H1 (cell line): ENCODE measurements at regions not wholly inside any gene's neighbourhood (a gene's known extent, or its start where the extent isn't known, plus 50 kb on each side); places are given as distances from the start of the nearest gene placed in this dataset.
A peak's percentile ranks its signal among the peaks of the same experiment; 100 is the strongest.

Source experiments
- CTCF ChIA-PET: fragments of 300-600 bp; sonication (Branson Sonifier 250); formaldehyde crosslinking; loops from one replicate; lab custom pipeline; 2021; ENCODE audit not compliant: partially characterized antibody; lab: Charles Lee
- POLR2A ChIA-PET: fragments of 300-600 bp; sonication (Branson Sonifier 250); formaldehyde crosslinking; loops from one replicate; lab custom pipeline; 2021; ENCODE audit warnings: inconsistent platforms; ENCODE audit not compliant: partially characterized antibody; lab: Charles Lee
- DNase-seq, 2 experiments: peaks; one replicate each; pipeline versions ENCODE4 v3.0.0 to v3.0.0-alpha.2; 2010 to 2022; ENCODE audit warnings: low spot score in 2 of 2, low read depth in 1 of 2, mixed read lengths in 1 of 2
- FAIRE-seq: peaks from 2 replicates; lab custom pipeline; 2011; peaks lifted over from hg19 to GRCh38; lab: Jason Lieb, UNC
- H2AFZ ChIP-seq: 2 replicates; pipeline ENCODE4 v1.8.1; 2012; ENCODE audit warnings: low read length, inconsistent platforms
- H2AK5ac ChIP-seq: 2 replicates; pipeline ENCODE4 v1.6.1; 2013; ENCODE audit warnings: low read depth, low read length
- H2BK120ac ChIP-seq: replicated peaks from 2 replicates; pipeline ENCODE3; 2013; ENCODE audit warnings: low read depth, low read length, inconsistent platforms
- H2BK12ac ChIP-seq: 2 replicates; pipeline ENCODE4 v1.6.1; 2013; ENCODE audit warnings: low read depth, low read length
- H2BK15ac ChIP-seq: 2 replicates; pipeline ENCODE4 v1.6.1; 2013; ENCODE audit warnings: low read length
- H2BK20ac ChIP-seq: 2 replicates; pipeline ENCODE4 v1.6.1; 2013; ENCODE audit warnings: low read length
- H2BK5ac ChIP-seq: 2 replicates; pipeline ENCODE4 v1.6.1; 2013; ENCODE audit warnings: low read depth, low read length
- H3K14ac ChIP-seq: 2 replicates; pipeline ENCODE4 v1.6.1; 2013; ENCODE audit warnings: inconsistent platforms; ENCODE audit not compliant: insufficient read length
- H3K18ac ChIP-seq: 2 replicates; pipeline ENCODE4 v1.6.1; 2013; ENCODE audit warnings: low read length; ENCODE audit errors: extremely low read depth
- H3K23ac ChIP-seq: 2 replicates; pipeline ENCODE4 v1.6.1; 2013; ENCODE audit warnings: inconsistent platforms; ENCODE audit not compliant: insufficient read length
- H3K23me2 ChIP-seq: 2 replicates; pipeline ENCODE4 v1.6.1; 2013; ENCODE audit warnings: low read depth, low read length
- H3K27ac ChIP-seq: 2 replicates; pipeline ENCODE4 v1.6.1; 2011; ENCODE audit warnings: low read depth, low read length, inconsistent platforms
- H3K27me3 ChIP-seq, 4 experiments: replicated peaks in 1 of 4; 1 replicate in 1 of 4; 2 replicates in 3 of 4; pipeline versions ENCODE4 v1.6.1 to v1.8.1; 2011 to 2013; ENCODE audit warnings: low read length in 3 of 4, mild to moderate bottlenecking in 3 of 4, inconsistent platforms in 2 of 4, mixed read lengths in 2 of 4, moderate library complexity in 1 of 4; ENCODE audit not compliant: control insufficient read depth in 3 of 4, insufficient read depth in 3 of 4; ENCODE audit errors: extremely low read depth in 1 of 4
- H3K36me3 ChIP-seq, 4 experiments: 2 replicates each; pipeline versions ENCODE4 v1.6.1 to v1.8.1; 2011 to 2013; ENCODE audit warnings: mild to moderate bottlenecking in 4 of 4, low read length in 3 of 4, moderate library complexity in 2 of 4, control low read depth in 1 of 4, inconsistent platforms in 1 of 4; ENCODE audit not compliant: insufficient read depth in 4 of 4, control insufficient read depth in 2 of 4
- H3K4ac ChIP-seq: replicated peaks from 2 replicates; pipeline ENCODE3; 2013; ENCODE audit warnings: low read length, low read depth, mixed read lengths, inconsistent platforms; ENCODE audit not compliant: insufficient read length
- H3K4me1 ChIP-seq, 4 experiments: replicated peaks in 1 of 4; 1 replicate in 1 of 4; 2 replicates in 3 of 4; pipeline versions ENCODE4 v1.6.1 to v1.8.1; 2011 to 2013; ENCODE audit warnings: low read length in 3 of 4, inconsistent platforms in 2 of 4, mixed read lengths in 1 of 4; ENCODE audit not compliant: insufficient read depth in 4 of 4, control insufficient read depth in 3 of 4
- H3K4me2 ChIP-seq, 2 experiments: 2 replicates each; pipeline versions ENCODE4 v1.6.1 to v1.8.1; 2011 to 2013; ENCODE audit warnings: low read depth in 2 of 2, low read length in 2 of 2, control low read depth in 1 of 2, inconsistent platforms in 1 of 2, mild to moderate bottlenecking in 1 of 2; ENCODE audit not compliant: insufficient read depth in 1 of 2
- H3K4me3 ChIP-seq, 4 experiments: fragments of 200-600, 300-600 bp in 1 of 4; sonication (generic), shearing (Covaris generic), sonication (Bioruptor Twin) in 1 of 4; 2 replicates each; pipeline versions ENCODE4 v1.5.1 to v1.8.1; 2011 to 2016; ENCODE audit warnings: low read length in 4 of 4, low read depth in 3 of 4, control low read depth in 2 of 4, inconsistent platforms in 2 of 4, mild to moderate bottlenecking in 2 of 4, mixed read lengths in 1 of 4, moderate library complexity in 1 of 4; ENCODE audit not compliant: insufficient read depth in 2 of 4; ENCODE audit errors: extremely low read depth in 1 of 4
- H3K56ac ChIP-seq: replicated peaks from 2 replicates; pipeline ENCODE3; 2013; ENCODE audit warnings: low read depth, mild to moderate bottlenecking, mixed read lengths, low read length, inconsistent platforms; ENCODE audit not compliant: insufficient read length
- H3K79me1 ChIP-seq: 2 replicates; pipeline ENCODE4 v1.6.1; 2013; ENCODE audit warnings: low read depth, low read length, control low read depth
- H3K79me2 ChIP-seq, 2 experiments: 2 replicates each; pipeline versions ENCODE4 v1.6.1 to v1.8.1; 2012 to 2013; ENCODE audit warnings: low read length in 2 of 2, mild to moderate bottlenecking in 2 of 2, inconsistent platforms in 1 of 2; ENCODE audit not compliant: insufficient read depth in 2 of 2, control insufficient read depth in 1 of 2
- H3K9ac ChIP-seq, 4 experiments: replicated peaks in 1 of 4; 1 replicate in 1 of 4; 2 replicates in 3 of 4; pipeline versions ENCODE4 v1.6.1 to v1.8.1; 2011 to 2013; ENCODE audit warnings: low read depth in 3 of 4, low read length in 3 of 4, control low read depth in 2 of 4, mild to moderate bottlenecking in 2 of 4, moderate library complexity in 2 of 4, inconsistent platforms in 1 of 4; ENCODE audit errors: extremely low read depth in 1 of 4
- H3K9me3 ChIP-seq, 2 experiments: 2 replicates each; pipeline versions ENCODE4 v1.6.1 to v1.8.1; 2012 to 2013; ENCODE audit warnings: mild to moderate bottlenecking in 2 of 2, moderate library complexity in 2 of 2, control low read depth in 1 of 2, inconsistent platforms in 1 of 2, low read depth in 1 of 2, low read length in 1 of 2, mixed read lengths in 1 of 2; ENCODE audit not compliant: insufficient read depth in 2 of 2
- H4K20me1 ChIP-seq, 2 experiments: replicated peaks in 1 of 2; 2 replicates each; pipeline versions ENCODE3 to v1.8.1; 2011 to 2013; ENCODE audit warnings: inconsistent platforms in 2 of 2, low read length in 2 of 2, mild to moderate bottlenecking in 1 of 2; ENCODE audit not compliant: insufficient read depth in 2 of 2, control insufficient read depth in 1 of 2
- H4K5ac ChIP-seq: 2 replicates; pipeline ENCODE4 v1.6.1; 2013; ENCODE audit warnings: low read length, low read depth, mixed read lengths, inconsistent platforms; ENCODE audit not compliant: insufficient read length
- H4K8ac ChIP-seq: 2 replicates; pipeline ENCODE4 v1.8.0; 2013; ENCODE audit warnings: mild to moderate bottlenecking, moderate library complexity, low read length, inconsistent platforms; ENCODE audit not compliant: insufficient read depth; ENCODE audit errors: extremely low read depth
- H4K91ac ChIP-seq: replicated peaks from 2 replicates; pipeline ENCODE3; 2013; ENCODE audit warnings: low read length, mixed read lengths, inconsistent platforms; ENCODE audit not compliant: insufficient read length
- ASH2L ChIP-seq: fragments of 200-600, 300-600 bp; sonication (generic); IDR thresholded peaks from one replicate; pipeline ENCODE4 v1.7.1; 2017; ENCODE audit warnings: low read length
- CBX8 ChIP-seq: fragments of 300-800, 300-1000 bp; sonication (generic); IDR thresholded peaks from 2 replicates; pipeline ENCODE4 v1.7.1; 2016; ENCODE audit warnings: low read depth, low read length, borderline replicate concordance
- EP300 ChIP-seq, 2 experiments: IDR thresholded peaks; 1 replicate in 1 of 2; 2 replicates in 1 of 2; pipeline ENCODE4 v1.6.1; 2011 to 2012; ENCODE audit warnings: low read depth in 2 of 2, low read length in 2 of 2, mild to moderate bottlenecking in 2 of 2, borderline replicate concordance in 1 of 2, inconsistent platforms in 1 of 2, moderate library complexity in 1 of 2
- RXRA ChIP-seq: IDR thresholded peaks from 2 replicates; pipeline ENCODE4 v1.6.1; 2011; ENCODE audit warnings: low read depth, mild to moderate bottlenecking, low read length, moderate library complexity; ENCODE audit not compliant: insufficient read depth
- SP4 ChIP-seq: IDR thresholded peaks from 2 replicates; pipeline ENCODE4 v1.6.1; 2012; ENCODE audit warnings: low read length, inconsistent platforms
- TBP ChIP-seq: IDR thresholded peaks from 2 replicates; pipeline ENCODE4 v1.6.1; 2011; ENCODE audit warnings: low read depth, low read length, improper control_type of control experiment
- TEAD4 ChIP-seq: IDR thresholded peaks from 2 replicates; pipeline ENCODE4 v1.6.1; 2012; ENCODE audit warnings: low read depth, low read length, inconsistent platforms, mixed read lengths
- WGBS, 2 experiments: shearing (Covaris generic) in 1 of 2; methylation state at CpG; one replicate each; pipeline versions ENCODE4 v1.1.6 to v1.1.7; 2013 to 2015; ENCODE audit warnings: low lambda C conversion rate in 2 of 2, mixed read lengths in 2 of 2, inconsistent platforms in 1 of 2, low coverage in 1 of 2, missing lambda C conversion rate in 1 of 2; ENCODE audit not compliant: insufficient replicate concordance in 2 of 2, insufficient coverage in 1 of 2, insufficient read length in 1 of 2; ENCODE audit errors: extremely low coverage in 1 of 2, missing lambda C conversion rate in 1 of 2; 5-methylcytosine and 5-hydroxymethylcytosine counted together

DNA sequence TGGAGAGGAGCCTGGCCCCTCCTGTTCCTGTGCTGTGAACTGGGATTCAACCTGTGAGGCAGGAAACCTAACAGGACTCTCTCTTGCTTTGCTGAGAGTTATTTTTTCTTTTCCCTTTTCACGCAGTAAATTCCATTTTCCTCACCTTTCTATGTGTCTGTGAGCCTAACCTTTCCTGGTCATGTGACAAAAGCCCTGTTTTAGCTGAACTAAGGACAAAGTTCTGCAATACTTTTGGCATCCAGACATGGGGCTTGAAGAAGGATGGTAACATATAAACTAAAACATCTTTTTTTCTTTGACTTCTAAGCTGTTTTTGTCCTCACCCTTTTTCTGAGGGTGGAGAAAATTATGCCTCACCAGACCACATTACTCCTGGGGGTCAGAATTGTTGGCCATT lies 368.5 kb downstream of the HTR1B start:
- Histone ChIP-seq H3K18ac (no peak overlapping the region), H3K4me1 (no peaks in the 10 kb centered on the region; a peak in 1 of 7 replicates), H3K14ac (no peak overlapping the region), H4K8ac (no peak overlapping the region), H4K5ac (no peak overlapping the region), H3K27me3 (no peaks in the 10 kb centered on the region), H2AFZ (peak overlapping the region; percentile 68; the same call in 1 of the 2 replicates), H3K4ac (no peak overlapping the region), H4K91ac (no peak overlapping the region), H2BK20ac (no peak overlapping the region), H3K79me1 (no peaks in the 10 kb centered on the region), H3K27ac (no peak overlapping the region), H3K9me3 (no peaks in the 10 kb centered on the region), H3K23ac (no peak overlapping the region), H2BK120ac (no peak overlapping the region), H3K36me3 (no peaks in the 10 kb centered on the region), H2BK5ac (no peak overlapping the region), H3K23me2 (no peaks in the 10 kb centered on the region), H2AK5ac (no peak overlapping the region), H3K79me2 (no peaks in the 10 kb centered on the region), H3K4me3 (no peak overlapping the region), H3K56ac (no peak overlapping the region), H4K20me1 (no peaks in the 10 kb centered on the region), H2BK12ac (no peak overlapping the region), H3K9ac (no peak overlapping the region), H2BK15ac (no peak overlapping the region), H3K4me2 (no peak overlapping the region)
- DNase-seq (no peak), FAIRE-seq (no peak)
- TF ChIP-seq CBX8 (no peak), EP300 (IDR thresholded peaks at IDR 0.05; ENCODE audit: borderline replicate concordance in 1 of 2, low read depth in 2 of 2, low read length in 2 of 2) (no peak), SP4 (no peak), RXRA (no peak), ASH2L (no peak), TEAD4 (no peak), TBP (no peak)
- CTCF ChIA-PET: no interaction called here
- WGBS, 2 experiments: 92% methylated on average over 1 of the region's 1 CpG; no CpG with 5 or more reads in 1 of the 2 experiments
- POLR2A ChIA-PET: no interaction called here
